Ovary (tissue), 7 donors: ENCODE measurements at regions not wholly inside any gene's neighbourhood (a gene's known extent, or its start where the extent isn't known, plus 50 kb on each side); places are given as distances from the start of the nearest gene placed in this dataset.

Experiments
- DNase-seq, 5 donors: peaks; one replicate each; pipeline ENCODE4 v3.0.0-alpha.2; 2019 to 2020
- H3K27ac ChIP-seq, 2 donors: fragments of 200-600 bp; one replicate each; pipeline versions ENCODE4 v1.5.1 to v1.8.0; 2019 to 2022
- H3K27me3 ChIP-seq: fragments of 200-600 bp; one replicate; pipeline ENCODE4 v1.8.0; 2022
- H3K36me3 ChIP-seq: fragments of 200-600 bp; sonication (generic); one replicate; pipeline ENCODE4 v1.5.1; 2019
- H3K4me1 ChIP-seq: one replicate; pipeline ENCODE4 v1.8.1; 2013; ENCODE audit warnings: mild to moderate bottlenecking, moderate library complexity; ENCODE audit not compliant: insufficient read depth
- H3K4me3 ChIP-seq: fragments of 200-600 bp; sonication (generic); one replicate; pipeline ENCODE4 v1.5.1; 2017
- H3K9me3 ChIP-seq, 2 donors: fragments of 200-600 bp in 1 of 2; sonication (generic) in 1 of 2; one replicate each; pipeline versions ENCODE4 v1.5.1 to v1.8.1; 2013 to 2019; ENCODE audit warnings: mild to moderate bottlenecking in 1 of 2, moderate library complexity in 1 of 2
- EP300 ChIP-seq: sonication (generic); formaldehyde crosslinking; IDR thresholded peaks from one replicate; pipeline ENCODE4 v1.6.1; 2017; ENCODE audit warnings: antibody characterized with exemption
- POLR2A ChIP-seq: fragments of 450-650 bp; IDR thresholded peaks from one replicate; pipeline ENCODE4 v1.6.1; 2017; ENCODE audit warnings: antibody characterized with exemption, mild to moderate bottlenecking, moderate library complexity
- WGBS, 3 donors: extraction: QIAGEN DNeasy Blood & Tissue Kit in 1 of 3; methylation state at CpG; one replicate each; pipeline versions ENCODE4 v1.1.5 to v1.1.7; 2013 to 2017; 5-methylcytosine and 5-hydroxymethylcytosine counted together
- intact Hi-C, 4 donors: fragments of 100-400 bp; cut with DNase I; formaldehyde crosslinking; loops; one replicate each; pipeline versions ENCODE4 v1.11.0 to v1.15.1; 2022 to 2023
- TF ChIP-seq, protein P1 (sequence below), 3 donors: fragments of 450-650 bp in 2 of 3; fragments of 200-600 bp in 1 of 3; IDR thresholded peaks; one replicate each; pipeline versions ENCODE4 v1.5.1 to v1.8.0; 2016 to 2022; ENCODE audit warnings: antibody characterized with exemption in 3 of 3, mild to moderate bottlenecking in 1 of 3
- donor health status: DM: no; HTN: no; CAD: no; lungs with moderate emphysema.
- donor health status: DM: no; HTN: no; CAD: no.
- donor health status: Bipolar disorder and iron deficiency.
- donor health status: DM: no; HTN: no; CAD: no.
- donor health status: DM: yes; HTN: yes; CAD: no.

DNA sequence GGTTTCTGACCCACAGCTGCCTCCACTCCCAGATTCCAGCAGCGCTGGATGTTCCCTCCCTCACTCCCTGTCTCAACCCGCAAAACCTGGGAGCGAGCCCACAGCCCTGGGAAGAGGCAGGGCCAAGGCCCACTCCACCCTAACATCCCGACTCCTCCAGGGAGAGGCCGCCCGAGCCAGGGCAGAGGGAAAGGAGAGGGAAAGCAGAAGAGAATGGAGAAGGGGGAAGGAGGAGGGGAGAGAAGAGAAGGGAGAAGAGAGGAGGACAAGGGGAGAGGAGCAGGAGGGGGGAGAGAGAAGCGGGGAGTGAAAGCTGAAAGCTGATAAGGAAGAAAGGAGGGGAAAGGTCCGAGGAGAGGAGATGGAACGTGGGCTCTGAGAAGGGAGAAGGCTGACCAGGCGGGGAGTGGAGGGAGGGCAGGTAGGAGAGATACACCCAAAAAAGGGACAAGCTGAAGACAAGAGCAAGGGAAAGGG lies 120.2 kb upstream of the PJA1 start:
- no peaks in the 10 kb centered on the region for H3K36me3 ChIP-seq
- peaks cover 4% of the 10 kb centered on the region for H3K4me1 ChIP-seq
- intact Hi-C loops = loop anchor here in 3 of 4 donors (5.0 to 10.0 kb wide), 4 partner anchors 58 to 461 kb away; partner anchors contain the start of gene EFNB1 (in 3 of the 3)
- peak overlapping the region; percentile 38 for H3K4me3 ChIP-seq
- DNase-seq = peak; percentile 81 to 88 (median 83)
- no peaks in the 10 kb centered on the region for H3K27me3 ChIP-seq
- TF ChIP-seq, protein P1, sequence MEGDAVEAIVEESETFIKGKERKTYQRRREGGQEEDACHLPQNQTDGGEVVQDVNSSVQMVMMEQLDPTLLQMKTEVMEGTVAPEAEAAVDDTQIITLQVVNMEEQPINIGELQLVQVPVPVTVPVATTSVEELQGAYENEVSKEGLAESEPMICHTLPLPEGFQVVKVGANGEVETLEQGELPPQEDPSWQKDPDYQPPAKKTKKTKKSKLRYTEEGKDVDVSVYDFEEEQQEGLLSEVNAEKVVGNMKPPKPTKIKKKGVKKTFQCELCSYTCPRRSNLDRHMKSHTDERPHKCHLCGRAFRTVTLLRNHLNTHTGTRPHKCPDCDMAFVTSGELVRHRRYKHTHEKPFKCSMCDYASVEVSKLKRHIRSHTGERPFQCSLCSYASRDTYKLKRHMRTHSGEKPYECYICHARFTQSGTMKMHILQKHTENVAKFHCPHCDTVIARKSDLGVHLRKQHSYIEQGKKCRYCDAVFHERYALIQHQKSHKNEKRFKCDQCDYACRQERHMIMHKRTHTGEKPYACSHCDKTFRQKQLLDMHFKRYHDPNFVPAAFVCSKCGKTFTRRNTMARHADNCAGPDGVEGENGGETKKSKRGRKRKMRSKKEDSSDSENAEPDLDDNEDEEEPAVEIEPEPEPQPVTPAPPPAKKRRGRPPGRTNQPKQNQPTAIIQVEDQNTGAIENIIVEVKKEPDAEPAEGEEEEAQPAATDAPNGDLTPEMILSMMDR (IDR thresholded peaks at IDR 0.05) = no peak
- no peak for TF ChIP-seq EP300
- TF ChIP-seq POLR2A = no peak
- WGBS, 3 donors = 22 to 32% (median 29%) methylated on average over 10 of the region's 10 CpGs
- no peaks in the 10 kb centered on the region for H3K9me3 ChIP-seq
- peak overlapping the region; percentile 62 to 72 for H3K27ac ChIP-seq

DNA sequence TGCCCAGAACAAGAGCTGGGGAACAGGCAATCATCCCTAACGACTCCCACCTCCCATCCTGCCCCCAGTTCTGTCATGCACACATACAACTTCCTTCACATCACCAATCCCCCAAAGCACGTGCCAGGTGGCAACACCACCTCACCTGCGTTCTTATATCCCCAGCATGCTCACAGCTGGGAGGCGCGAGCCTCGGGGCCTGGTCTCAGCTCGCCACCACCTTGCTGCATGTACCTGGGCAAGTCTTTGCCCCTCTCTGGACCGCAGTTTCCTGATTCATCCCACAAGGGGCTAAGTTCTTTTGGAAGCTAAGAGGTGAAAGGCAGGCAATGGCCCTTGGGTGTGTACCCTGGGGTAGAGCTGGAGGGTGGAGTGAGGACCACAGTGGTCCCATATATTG lies 119.2 kb upstream of the PJA1 start:
- TF ChIP-seq POLR2A (no peak), EP300 (no peak)
- TF ChIP-seq, protein P1 (IDR thresholded peaks at IDR 0.05) = no peak
- H3K4me1 ChIP-seq = peaks cover 4% of the 10 kb centered on the region
- no peaks in the 10 kb centered on the region for H3K27me3 ChIP-seq
- intact Hi-C loops = loop anchor here in 2 of 4 donors (10.0 kb wide), 2 partner anchors 60 to 460 kb away; partner anchors contain the start of gene EFNB1 (in 1 of the 2)
- H3K36me3 ChIP-seq = no peaks in the 10 kb centered on the region
- no peak overlapping the region for H3K4me3 ChIP-seq
- no peaks in the 10 kb centered on the region for H3K9me3 ChIP-seq
- no peak for DNase-seq
- peak overlapping the region in 1 of 2 donors; percentile 72 for H3K27ac ChIP-seq
- 80 to 87% (median 82%) methylated on average over 8 of the region's 8 CpGs for WGBS, 3 donors

DNA sequence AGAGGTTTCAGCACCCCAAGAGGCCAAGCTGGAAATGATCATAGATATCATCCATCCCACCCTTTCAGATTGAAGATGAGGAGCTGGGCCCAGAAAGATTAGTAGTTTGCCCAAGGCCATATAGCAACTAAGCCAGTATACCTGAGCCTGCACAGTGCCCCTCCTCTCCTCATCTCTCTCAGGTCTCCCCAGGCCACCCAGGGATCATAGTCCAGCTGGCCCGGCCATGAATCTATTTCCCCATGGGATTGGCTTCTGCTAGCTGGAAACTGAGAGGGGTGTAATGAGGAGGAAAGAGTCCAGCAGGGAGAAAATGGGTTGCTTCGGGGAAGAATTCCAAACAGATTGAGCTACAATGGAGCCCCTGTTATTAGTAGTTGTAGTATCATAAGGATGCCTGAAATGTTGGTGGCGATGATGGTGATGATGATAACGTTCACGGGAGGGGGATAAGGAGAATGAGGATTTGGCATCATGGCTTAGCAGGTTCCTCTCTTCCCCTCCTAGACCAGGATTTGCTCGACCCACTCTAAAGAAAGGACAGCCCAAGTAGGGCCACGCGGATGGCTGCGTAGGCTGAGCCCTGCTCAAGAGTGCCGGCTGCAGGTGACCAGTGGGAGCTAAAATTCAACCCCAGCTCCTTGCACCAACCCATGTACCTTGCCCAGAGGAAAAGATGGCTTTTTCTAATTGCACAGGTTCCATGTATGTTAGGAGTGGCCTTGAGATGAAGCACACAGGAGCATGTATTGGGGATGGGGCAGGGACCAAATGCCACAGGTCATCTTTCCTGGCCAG lies 117.8 kb upstream of the PJA1 start:
- Histone ChIP-seq H3K9me3 (no peaks in the 10 kb centered on the region), H3K27me3 (no peaks in the 10 kb centered on the region), H3K4me3 (no peak overlapping the region), H3K27ac (no peak overlapping the region), H3K36me3 (no peaks in the 10 kb centered on the region), H3K4me1 (peaks cover 4% of the 10 kb centered on the region)
- TF ChIP-seq, protein P1 (IDR thresholded peaks at IDR 0.05) = no peak
- intact Hi-C loops = loop anchor here in 2 of 4 donors (10.0 kb wide), 2 partner anchors 58 to 458 kb away; partner anchors contain the start of gene EFNB1 (in 1 of the 2)
- no peak for DNase-seq
- 72 to 81% (median 77%) methylated on average over 10 of the region's 10 CpGs for WGBS, 3 donors

DNA sequence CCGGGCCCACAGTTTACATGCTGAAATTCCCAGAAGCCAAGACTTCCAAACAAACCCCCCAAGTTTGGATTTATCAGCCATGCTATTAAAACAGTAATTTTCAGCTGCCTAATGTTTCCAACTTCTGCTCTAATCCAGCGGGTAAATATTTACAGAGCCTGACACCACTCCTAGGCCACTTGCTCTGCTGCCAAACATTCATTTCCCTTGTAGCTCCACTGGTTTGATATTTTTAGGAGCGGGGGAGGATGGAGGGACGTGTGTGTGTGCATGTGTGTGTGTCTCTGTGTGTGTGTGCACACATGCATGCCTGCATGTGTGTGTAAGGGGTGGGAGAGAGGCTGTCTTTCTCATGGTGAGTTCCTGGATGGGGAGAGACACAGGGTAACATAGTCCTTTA lies 115.7 kb upstream of the PJA1 start:
- no peaks in the 10 kb centered on the region for H3K9me3 ChIP-seq
- no peaks in the 10 kb centered on the region for H3K36me3 ChIP-seq
- WGBS, 3 donors = 22 to 35% (median 26%) methylated on average over 4 of the region's 4 CpGs
- TF ChIP-seq, protein P1 (IDR thresholded peaks at IDR 0.05) = no peak
- no peak for TF ChIP-seq POLR2A
- no peak for TF ChIP-seq EP300
- H3K27ac ChIP-seq = no peak overlapping the region
- DNase-seq = no peak
- H3K27me3 ChIP-seq = no peaks in the 10 kb centered on the region
- H3K4me3 ChIP-seq = no peak overlapping the region
- intact Hi-C loops = loop anchor here in 2 of 4 donors (10.0 kb wide), 2 partner anchors 56 to 456 kb away; partner anchors contain the start of gene EFNB1 (in 1 of the 2)
- H3K4me1 ChIP-seq = peaks cover 1% of the 10 kb centered on the region
